HEK293 (cell line): ENCODE measurements at regions not wholly inside any gene's neighbourhood (a gene's known extent, or its start where the extent isn't known, plus 50 kb on each side); places are given as distances from the start of the nearest gene placed in this dataset.

Experiments used
- CTCF ChIA-PET: fragments of 350-600 bp; formaldehyde crosslinking; extraction: SDS; loops from one replicate; lab custom pipeline; 2021; ENCODE audit warnings: antibody characterized with exemption; lab: Yijun Ruan, JAX
- POLR2A ChIA-PET: fragments of 300-600 bp; formaldehyde crosslinking; extraction: SDS; loops from one replicate; lab custom pipeline; 2020; ENCODE audit warnings: antibody characterized with exemption, inconsistent platforms; lab: Yijun Ruan, JAX
- H3K27ac ChIP-seq: fragments of 200-500 bp; sonication (Bioruptor generic); 2 replicates; pipeline ENCODE4 v1.5.1; 2014; ENCODE audit warnings: low read depth, low read length, control low read depth, inconsistent platforms; ENCODE audit errors: extremely low read depth
- H3K36me3 ChIP-seq, 2 experiments: fragments of 200-500 bp in 1 of 2; sonication (Bioruptor generic) in 1 of 2; 1 replicate in 1 of 2; 2 replicates in 1 of 2; pipeline ENCODE4 v1.5.1; 2014 to 2017; ENCODE audit warnings: inconsistent platforms in 2 of 2, low read length in 2 of 2; ENCODE audit not compliant: control insufficient read depth in 2 of 2, insufficient read depth in 1 of 2
- H3K4me1 ChIP-seq: fragments of 200-500 bp; sonication (Bioruptor generic); 2 replicates; pipeline ENCODE4 v1.5.1; 2014; ENCODE audit warnings: mild to moderate bottlenecking, low read length, inconsistent platforms; ENCODE audit not compliant: control insufficient read depth, insufficient read depth
- H3K4me3 ChIP-seq: 2 replicates; pipeline ENCODE4 v1.5.1; 2011; ENCODE audit warnings: low read depth, mild to moderate bottlenecking, control low read depth, low read length, moderate library complexity
- H3K9me3 ChIP-seq: fragments of 200-500 bp; sonication (Bioruptor generic); 2 replicates; pipeline ENCODE4 v1.5.1; 2014; ENCODE audit warnings: low read depth, low read length, inconsistent platforms; ENCODE audit not compliant: control insufficient read depth, insufficient read depth
- OSR2 ChIP-seq: fragments of 450-650 bp; formaldehyde crosslinking; IDR thresholded peaks from 2 replicates; pipeline ENCODE4 v1.5.1; 2016; ENCODE audit warnings: missing biosample characterization, missing genetic modification characterization
- PATZ1 ChIP-seq: fragments of 450-650 bp; formaldehyde crosslinking; IDR thresholded peaks from 2 replicates; pipeline ENCODE4 v1.5.1; 2016; ENCODE audit warnings: missing biosample characterization, missing genetic modification characterization
- PRDM10 ChIP-seq: fragments of 450-650 bp; formaldehyde crosslinking; IDR thresholded peaks from 2 replicates; pipeline ENCODE4 v1.5.1; 2016; ENCODE audit warnings: missing biosample characterization, missing genetic modification characterization
- ZBTB44 ChIP-seq: fragments of 450-650 bp; IDR thresholded peaks from 2 replicates; pipeline ENCODE4 v1.5.1; 2018; ENCODE audit warnings: missing biosample characterization, mild to moderate bottlenecking, missing genetic modification characterization
- ZFP69B ChIP-seq: fragments of 450-650 bp; formaldehyde crosslinking; IDR thresholded peaks from 2 replicates; pipeline ENCODE4 v1.5.1; 2016; ENCODE audit warnings: missing biosample characterization, missing genetic modification characterization
- ZNF155 ChIP-seq: fragments of 450-650 bp; formaldehyde crosslinking; IDR thresholded peaks from 2 replicates; pipeline ENCODE4 v1.5.1; 2016; ENCODE audit warnings: missing biosample characterization, missing genetic modification characterization
- ZNF174 ChIP-seq: fragments of 450-650 bp; formaldehyde crosslinking; IDR thresholded peaks from 2 replicates; pipeline ENCODE4 v1.5.0; 2017; ENCODE audit warnings: missing biosample characterization, mild to moderate bottlenecking, missing genetic modification characterization
- ZNF175 ChIP-seq: fragments of 450-650 bp; formaldehyde crosslinking; IDR thresholded peaks from 2 replicates; pipeline ENCODE4 v1.5.1; 2016; ENCODE audit warnings: missing biosample characterization, missing genetic modification characterization
- ZNF23 ChIP-seq: fragments of 450-650 bp; formaldehyde crosslinking; IDR thresholded peaks from 2 replicates; pipeline ENCODE4 v1.5.1; 2016; ENCODE audit warnings: missing biosample characterization, missing genetic modification characterization, borderline replicate concordance
- ZNF580 ChIP-seq: fragments of 450-650 bp; formaldehyde crosslinking; IDR thresholded peaks from 2 replicates; pipeline ENCODE4 v1.5.1; 2016; ENCODE audit warnings: missing biosample characterization, missing genetic modification characterization
- ZNF624 ChIP-seq: fragments of 450-650 bp; formaldehyde crosslinking; IDR thresholded peaks from 2 replicates; pipeline ENCODE4 v1.5.1; 2017; ENCODE audit warnings: missing biosample characterization, missing genetic modification characterization
- ZNF645 ChIP-seq: fragments of 450-650 bp; formaldehyde crosslinking; IDR thresholded peaks from 2 replicates; pipeline ENCODE4; 2016; ENCODE audit warnings: missing biosample characterization, missing genetic modification characterization
- ZNF664 ChIP-seq: fragments of 450-650 bp; formaldehyde crosslinking; IDR thresholded peaks from 2 replicates; pipeline ENCODE4 v1.5.1; 2016; ENCODE audit warnings: missing biosample characterization, missing genetic modification characterization
- ZNF704 ChIP-seq: fragments of 450-650 bp; formaldehyde crosslinking; IDR thresholded peaks from 2 replicates; pipeline ENCODE4 v1.5.1; 2016; ENCODE audit warnings: missing biosample characterization, missing genetic modification characterization
- ZNF785 ChIP-seq: fragments of 450-650 bp; formaldehyde crosslinking; IDR thresholded peaks from 2 replicates; pipeline ENCODE4 v1.5.1; 2016; ENCODE audit warnings: missing biosample characterization, missing genetic modification characterization
- TF ChIP-seq, protein P1 (sequence below): fragments of 450-650 bp; formaldehyde crosslinking; IDR thresholded peaks from 2 replicates; pipeline ENCODE4 v1.5.1; 2016; ENCODE audit warnings: missing biosample characterization, missing genetic modification characterization

GRCh38 chr3:190764231-190765134 is 98.0 kb downstream of the GMNC start:
- no peak for TF ChIP-seq ZFP69B (tag by site-specific recombination)
- no peak for TF ChIP-seq OSR2 (tag by site-specific recombination)
- no peak for TF ChIP-seq ZNF155
- no peak for TF ChIP-seq ZNF645
- no peak for TF ChIP-seq ZNF664 (tag by site-specific recombination)
- no peak for TF ChIP-seq ZNF174
- Histone ChIP-seq H3K9me3 (no peaks in the 10 kb centered on the region), H3K36me3 (no peaks in the 10 kb centered on the region), H3K27ac (no peak overlapping the region), H3K4me1 (no peaks in the 10 kb centered on the region), H3K4me3 (no peak overlapping the region)
- CTCF ChIA-PET, result no interaction called here
- POLR2A ChIA-PET, result no interaction called here

- Histone ChIP-seq H3K36me3 (no peaks in the 10 kb centered on the region), H3K9me3 (no peaks in the 10 kb centered on the region), H3K4me1 (no peaks in the 10 kb centered on the region), H3K4me3 (no peak overlapping the region), H3K27ac (no peak overlapping the region)
- ChIA-PET POLR2A (no interaction called here), CTCF (interaction anchor here (0.6 kb wide), 1 partner anchor 164 kb away, joined by 3 read pairs; no protein-coding TSS in a partner anchor)
- TF ChIP-seq ZNF785 (tag by site-specific recombination), result no peak
These were observed 99.7 kb downstream of the GMNC start for GRCh38 chr3:190762801-190763200.

- no peak overlapping the region for H3K27ac ChIP-seq
- H3K9me3 ChIP-seq, result no peaks in the 10 kb centered on the region
- POLR2A ChIA-PET, result no interaction called here
- CTCF ChIA-PET, result interaction anchor here (1.2 kb wide), 1 partner anchor 47 kb away, joined by 4 read pairs; no protein-coding TSS in a partner anchor
- no peak overlapping the region for H3K4me3 ChIP-seq
- no peaks in the 10 kb centered on the region for H3K4me1 ChIP-seq
- H3K36me3 ChIP-seq, result no peaks in the 10 kb centered on the region
- TF ChIP-seq ZBTB44 (no peak), ZNF23 (tag by site-specific recombination) (no peak), ZNF175 (tag by site-specific recombination) (no peak), PRDM10 (no peak), ZNF580 (tag by site-specific recombination) (no peak), ZNF155 (no peak), ZNF624 (tag by site-specific recombination) (no peak), PATZ1 (no peak), OSR2 (tag by site-specific recombination) (no peak), ZNF704 (tag by site-specific recombination) (no peak)
- TF ChIP-seq, protein P1, sequence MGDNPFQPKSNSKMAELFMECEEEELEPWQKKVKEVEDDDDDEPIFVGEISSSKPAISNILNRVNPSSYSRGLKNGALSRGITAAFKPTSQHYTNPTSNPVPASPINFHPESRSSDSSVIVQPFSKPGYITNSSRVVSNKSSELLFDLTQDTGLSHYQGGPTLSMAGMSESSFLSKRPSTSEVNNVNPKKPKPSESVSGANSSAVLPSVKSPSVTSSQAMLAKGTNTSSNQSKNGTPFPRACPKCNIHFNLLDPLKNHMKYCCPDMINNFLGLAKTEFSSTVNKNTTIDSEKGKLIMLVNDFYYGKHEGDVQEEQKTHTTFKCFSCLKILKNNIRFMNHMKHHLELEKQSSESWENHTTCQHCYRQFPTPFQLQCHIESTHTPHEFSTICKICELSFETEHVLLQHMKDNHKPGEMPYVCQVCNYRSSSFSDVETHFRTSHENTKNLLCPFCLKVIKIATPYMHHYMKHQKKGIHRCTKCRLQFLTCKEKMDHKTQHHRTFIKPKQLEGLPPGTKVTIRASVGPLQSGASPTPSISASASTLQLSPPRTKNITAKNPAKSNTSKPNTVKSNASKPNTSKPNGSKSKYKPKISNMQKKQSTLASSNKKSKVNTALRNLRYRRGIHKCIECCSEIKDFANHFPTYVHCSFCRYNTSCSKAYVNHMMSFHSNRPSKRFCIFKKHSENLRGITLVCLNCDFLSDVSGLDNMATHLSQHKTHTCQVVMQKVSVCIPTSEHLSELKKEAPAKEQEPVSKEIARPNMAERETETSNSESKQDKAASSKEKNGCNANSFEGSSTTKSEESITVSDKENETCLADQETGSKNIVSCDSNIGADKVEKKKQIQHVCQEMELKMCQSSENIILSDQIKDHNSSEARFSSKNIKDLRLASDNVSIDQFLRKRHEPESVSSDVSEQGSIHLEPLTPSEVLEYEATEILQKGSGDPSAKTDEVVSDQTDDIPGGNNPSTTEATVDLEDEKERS (tag by site-specific recombination), result no peak
These were observed 114.9 kb downstream of the GMNC start for GRCh38 chr3:190747571-190747970.
